OCI-LY7 (cell line): ENCODE measurements at regions not wholly inside any gene's neighbourhood (a gene's known extent, or its start where the extent isn't known, plus 50 kb on each side); places are given as distances from the start of the nearest gene placed in this dataset.

Source experiments
- CTCF ChIP-seq: fragments of 200-600 bp; sonication (generic); conservative IDR thresholded peaks from 2 replicates; pipeline ENCODE4 v1.5.1; 2014; ENCODE audit warnings: mild to moderate bottlenecking, antibody characterized with exemption, low read length, moderate library complexity, mixed read lengths
- EZH2phosphoT487 ChIP-seq: fragments of 200-600 bp; sonication (generic); IDR thresholded peaks from 2 replicates; pipeline ENCODE4 v1.6.1; 2018; ENCODE audit warnings: low read depth, borderline replicate concordance, mild to moderate bottlenecking, mixed run types, antibody characterized with exemption, low read length, moderate library complexity, mixed read lengths

DNA sequence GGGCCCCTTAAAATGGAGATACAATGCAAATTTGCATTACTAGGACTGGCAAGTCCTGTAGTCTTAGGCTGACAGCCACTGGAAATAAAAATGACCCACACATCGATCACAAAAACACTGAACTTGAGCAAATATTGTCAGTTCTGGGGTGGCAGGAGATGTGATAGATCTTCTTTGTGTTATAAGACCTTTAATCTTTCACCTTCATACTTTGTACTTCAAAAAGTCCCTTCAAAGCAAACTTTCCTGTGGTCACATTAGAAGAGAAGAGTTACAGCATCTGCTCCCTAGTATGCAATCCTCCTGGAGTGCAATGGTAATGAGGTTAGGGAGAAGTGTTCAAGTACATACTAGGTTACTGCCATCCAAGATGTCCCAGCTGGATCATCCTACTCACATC, 149.4 kb upstream of the KCNMB2 start:
- TF ChIP-seq CTCF (no peak), EZH2phosphoT487 (no peak)
